HG03342 (cell line): ENCODE measurements at regions not wholly inside any gene's neighbourhood (a gene's known extent, or its start where the extent isn't known, plus 50 kb on each side); places are given as distances from the start of the nearest gene placed in this dataset.
"Not testable (repeated sequence)": the region's sequence is repeated elsewhere in the genome, so short reads cannot be mapped to it uniquely, and the experiment has no call there.

Source experiments
- ATAC-seq: cut with Tn5 transposase; IDR thresholded peaks from one replicate; pipeline ENCODE4 v1.9.1; 2021; ENCODE audit warnings: mild to moderate bottlenecking, moderate library complexity; ENCODE audit not compliant: unreplicated experiment

DNA sequence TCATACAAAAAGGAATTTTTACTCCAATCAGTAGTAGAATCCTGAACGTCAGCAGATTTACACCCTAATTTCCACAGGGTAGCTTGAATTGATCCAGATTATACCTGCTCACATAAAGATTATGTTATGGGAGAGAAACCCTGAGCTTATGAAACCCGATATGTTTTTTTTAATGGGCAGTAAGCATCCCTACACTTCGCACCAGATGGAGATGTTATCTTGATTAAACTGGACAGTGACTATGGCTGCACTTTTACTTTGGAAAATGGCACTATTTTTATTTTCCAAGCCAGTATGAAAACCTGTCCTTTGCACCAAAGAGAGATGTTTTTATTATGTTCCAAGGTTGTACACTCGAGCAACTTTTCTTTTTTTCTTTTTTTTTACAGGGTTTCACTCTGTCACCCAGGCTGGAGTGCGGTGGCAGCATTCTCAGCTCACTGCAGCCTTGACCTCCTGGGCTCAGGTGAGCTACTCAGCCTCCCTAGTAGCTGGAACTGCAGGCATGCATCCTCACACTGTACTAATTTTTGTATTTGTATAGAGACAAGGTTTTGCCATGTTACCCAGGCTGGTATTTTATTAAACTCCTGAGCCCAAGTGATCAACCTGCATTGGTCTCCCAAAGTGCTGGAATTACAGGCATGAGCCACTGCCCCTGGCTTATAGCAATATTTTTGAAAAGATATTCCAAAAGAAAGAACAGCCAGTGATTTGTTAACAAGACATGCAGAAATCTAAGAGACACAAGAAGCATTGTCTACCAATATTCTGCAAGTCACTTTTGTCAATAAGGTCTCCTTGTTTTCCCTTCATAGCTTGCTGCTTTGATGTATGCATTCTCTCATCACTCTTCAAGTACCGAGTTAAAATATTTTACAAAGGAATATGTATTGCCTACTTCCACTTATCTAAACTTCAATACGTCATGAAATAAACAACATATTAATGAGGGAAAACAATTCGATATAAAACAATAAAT lies 1412.6 kb downstream of the ZPLD1 start:
- ATAC-seq, result no peak

DNA sequence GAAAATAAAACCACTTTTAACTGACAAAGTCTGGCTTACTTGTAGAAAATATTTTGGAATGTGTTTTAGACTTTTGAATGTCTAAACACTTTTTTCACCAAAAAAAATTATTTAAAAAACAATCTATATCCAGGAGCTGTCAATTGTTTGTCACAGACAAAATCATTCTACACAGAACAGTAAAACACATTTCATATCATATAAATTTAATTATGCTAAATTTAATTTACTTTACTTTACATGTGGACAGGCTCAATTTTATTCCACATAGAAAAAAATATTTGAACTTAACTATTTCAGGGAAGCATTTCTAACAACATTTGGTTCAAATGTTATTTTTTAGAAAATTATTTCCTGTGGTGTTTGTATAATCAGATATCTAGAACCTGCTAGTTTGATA lies 1417.0 kb downstream of the ZPLD1 start:
- no peak for ATAC-seq

DNA sequence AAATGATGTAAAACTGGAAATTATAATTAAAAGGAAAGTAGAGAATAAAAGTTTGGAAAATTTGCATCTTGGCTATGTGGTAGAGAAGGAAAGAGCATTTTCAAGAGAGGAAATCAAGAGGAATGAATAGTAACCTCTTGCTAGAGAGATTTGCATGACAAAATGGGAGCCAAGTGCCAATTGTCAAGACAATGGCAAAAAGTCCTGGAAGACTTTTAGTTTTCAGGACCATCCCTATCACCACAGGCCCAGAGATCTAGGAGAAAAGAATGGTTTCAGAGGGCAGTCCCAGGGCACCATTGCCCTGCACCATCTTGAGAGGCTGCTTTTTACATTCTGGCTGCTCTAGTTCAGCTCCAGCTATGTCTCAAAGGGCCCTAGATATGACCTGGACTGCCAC lies 1427.6 kb downstream of the ZPLD1 start:
- no peak for ATAC-seq

DNA sequence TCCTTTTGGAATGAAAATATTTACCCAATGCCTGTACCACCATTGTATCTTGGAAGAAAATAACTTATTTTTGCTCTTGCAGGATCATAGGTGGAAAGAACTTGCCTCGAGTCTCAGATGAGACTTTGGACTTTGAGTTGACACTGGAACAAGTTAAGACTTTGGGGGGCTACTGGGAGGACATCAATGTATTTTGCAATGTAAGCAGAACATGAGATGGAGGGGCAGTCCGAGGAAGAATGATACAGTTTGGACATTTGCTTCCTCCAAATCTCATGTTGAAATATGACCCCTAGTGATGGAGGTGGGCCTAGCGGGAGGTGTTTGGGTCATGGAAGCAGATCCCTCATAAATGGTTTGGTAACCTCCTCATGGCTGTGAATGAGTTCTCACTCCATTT lies 1428.6 kb downstream of the ZPLD1 start:
- no peak for ATAC-seq

DNA sequence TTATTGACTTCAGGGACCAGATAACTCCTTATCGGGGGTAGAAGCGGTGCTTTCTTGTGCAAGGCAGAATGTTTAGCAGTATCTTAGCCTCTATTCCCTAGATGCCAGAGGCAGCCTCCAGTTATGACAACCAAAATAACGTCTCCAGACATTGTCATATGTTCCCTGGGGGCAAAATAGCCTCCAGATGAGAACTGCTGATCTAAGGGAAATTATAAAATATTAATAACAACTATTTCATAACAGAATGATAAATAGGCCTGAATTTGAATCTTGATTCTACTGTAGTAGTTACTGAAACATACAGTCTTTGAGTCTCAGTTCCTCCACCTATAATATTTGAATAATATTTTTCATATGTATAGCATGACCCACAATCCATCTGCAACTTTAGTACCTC lies 1431.3 kb downstream of the ZPLD1 start:
- ATAC-seq, result no peak

DNA sequence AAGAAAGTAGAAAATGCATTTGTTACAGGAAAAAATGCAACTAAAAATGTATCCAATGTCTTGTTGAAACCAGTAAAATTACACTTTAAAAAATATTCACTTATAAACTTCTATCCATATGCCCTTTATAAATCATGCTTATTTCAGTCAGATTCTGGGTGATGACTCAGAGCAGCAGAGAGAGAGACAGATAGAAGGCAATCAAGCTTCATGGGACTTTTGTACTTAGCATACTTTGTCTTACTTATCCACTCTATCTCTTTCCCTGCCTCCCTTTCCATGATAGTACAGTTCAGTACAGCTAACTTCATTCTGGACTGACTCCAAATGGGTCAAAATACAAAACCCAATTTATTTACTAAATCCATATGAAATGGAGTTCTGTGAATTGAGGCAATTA lies 1438.2 kb downstream of the ZPLD1 start:
- no peak for ATAC-seq

DNA sequence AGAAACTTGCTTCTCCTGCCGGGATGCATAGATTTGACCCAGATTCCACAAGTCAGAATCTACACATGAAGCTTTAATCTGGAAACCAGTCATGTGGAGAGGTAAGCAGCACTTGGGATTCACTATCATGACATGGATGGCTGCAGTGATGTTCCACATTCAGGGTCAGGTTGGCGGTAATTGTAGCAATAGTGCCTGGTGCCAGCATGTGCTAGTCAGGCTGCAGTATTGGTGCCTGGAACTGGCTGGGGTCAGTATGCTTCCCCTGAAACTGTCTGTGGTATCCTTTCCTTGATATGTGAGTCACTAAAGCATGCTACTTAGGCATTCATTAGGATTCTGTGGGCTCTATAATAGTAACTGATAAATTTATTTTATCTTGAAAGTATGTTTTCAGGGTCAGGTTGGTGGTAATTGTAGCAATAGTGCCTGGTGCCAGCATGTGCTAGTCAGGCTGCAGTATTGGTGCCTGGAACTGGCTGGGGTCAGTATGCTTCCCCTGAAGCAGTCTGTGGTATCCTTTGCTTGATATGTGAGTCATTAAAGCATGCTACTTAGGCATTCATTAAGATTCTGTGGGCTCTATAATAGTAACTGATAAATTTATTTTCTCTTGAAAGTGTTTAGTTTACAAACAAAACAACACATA lies 1439.2 kb downstream of the ZPLD1 start:
- no peak for ATAC-seq

DNA sequence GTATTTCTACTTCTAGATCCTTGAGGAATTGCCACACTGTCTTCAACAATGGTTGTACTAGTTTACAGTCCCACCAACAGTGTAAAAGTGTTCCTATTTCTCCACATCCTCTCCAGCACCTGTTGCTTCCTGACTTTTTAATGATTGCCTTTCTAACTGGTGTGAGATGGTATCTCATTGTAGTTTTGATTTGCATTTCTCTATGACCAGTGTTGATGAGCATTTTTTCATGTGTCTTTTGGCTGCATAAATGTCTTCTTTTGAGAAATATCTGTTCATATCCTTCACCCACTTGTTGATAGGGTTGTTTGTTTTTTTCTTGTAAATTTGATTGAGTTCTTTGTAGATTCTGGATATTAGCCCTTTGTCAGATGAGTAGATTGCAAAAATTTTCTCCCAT lies 1447.0 kb downstream of the ZPLD1 start:
- not testable (repeated sequence) for ATAC-seq

DNA sequence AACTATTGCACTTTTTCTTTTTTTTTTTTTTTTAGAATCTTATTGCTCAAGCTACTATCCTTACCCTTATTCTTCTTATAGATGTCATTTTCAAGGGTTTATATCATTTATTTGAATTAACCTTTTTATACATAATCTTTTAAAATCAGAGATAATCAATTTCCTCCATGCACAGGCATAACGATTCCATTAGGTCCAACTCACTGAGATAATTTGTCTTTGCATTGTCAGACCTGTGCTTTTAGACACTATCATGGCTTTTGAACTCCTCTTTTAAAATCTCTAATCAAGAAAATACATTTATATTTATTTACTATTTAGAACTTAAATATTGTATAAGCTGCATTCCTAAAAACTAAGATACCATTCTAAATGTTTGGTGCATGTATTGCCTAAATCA lies 1454.9 kb downstream of the ZPLD1 start:
- no peak for ATAC-seq

DNA sequence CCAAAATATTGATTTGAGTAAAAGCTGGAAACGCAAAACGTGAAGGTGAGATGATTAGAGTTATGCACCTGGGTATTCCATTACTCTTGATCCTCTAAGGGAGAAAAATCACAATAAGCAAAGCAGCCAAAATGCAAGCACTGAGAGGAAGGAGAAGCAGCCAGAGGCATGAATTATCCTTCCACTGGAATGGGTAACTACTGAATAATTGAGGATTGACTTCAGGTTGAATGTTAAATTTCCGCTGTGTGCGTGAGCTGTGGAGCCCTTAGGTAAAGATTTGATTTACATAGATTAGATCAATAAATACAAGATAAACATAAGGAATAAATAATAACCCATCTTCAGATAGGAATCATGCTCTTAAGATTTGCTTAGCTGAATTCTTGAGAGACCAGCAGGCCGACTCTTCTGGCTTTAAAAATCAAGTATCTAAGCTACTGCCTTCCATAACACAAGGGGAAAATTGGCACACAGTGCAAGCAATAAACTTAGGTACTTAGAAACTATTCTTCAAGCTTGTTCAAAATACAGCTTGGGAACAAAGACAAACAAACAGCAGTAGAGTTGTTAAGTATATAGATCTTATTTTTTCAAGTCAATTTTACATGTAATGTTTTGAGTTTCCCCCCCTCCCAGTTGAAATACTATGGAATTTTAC lies 1459.5 kb downstream of the ZPLD1 start:
- ATAC-seq, result no peak

DNA sequence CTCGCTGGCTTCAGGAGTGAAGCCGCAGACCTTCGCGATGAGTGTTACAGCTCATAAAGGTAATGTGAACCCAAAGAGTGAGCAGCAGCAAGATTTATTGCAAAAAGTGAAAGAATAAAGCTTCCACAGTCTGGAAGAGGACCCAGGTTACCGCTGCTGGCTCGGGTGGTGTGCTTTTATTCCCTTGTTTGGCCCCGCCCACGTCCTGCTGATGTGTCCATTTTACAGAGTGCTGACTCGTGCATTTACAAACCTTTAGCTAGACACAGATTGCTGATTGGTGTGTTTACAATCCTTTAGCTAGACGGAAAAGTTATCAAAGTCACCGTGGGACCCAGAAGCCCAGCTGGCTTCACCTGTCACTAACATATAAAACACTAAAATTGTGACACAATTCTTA lies 1464.5 kb downstream of the ZPLD1 start:
- ATAC-seq, result no peak

DNA sequence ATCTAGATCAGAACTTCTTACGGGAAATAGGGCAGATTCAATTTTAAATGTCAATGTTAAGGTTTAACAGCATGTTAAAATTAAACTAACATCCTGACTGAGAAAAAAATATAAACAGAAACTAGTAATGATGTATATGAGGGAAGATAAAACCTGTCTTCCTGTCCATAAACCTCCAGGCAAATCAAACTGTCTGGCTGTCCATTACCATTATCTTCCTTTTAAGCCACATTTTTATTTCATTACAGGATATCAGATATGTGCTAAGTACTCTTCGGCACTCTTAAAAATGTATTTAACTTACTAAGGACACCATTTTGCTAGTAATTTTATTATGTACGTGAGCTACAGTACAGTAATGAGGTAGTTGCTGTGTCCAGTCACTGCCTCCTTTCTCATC lies 1461.7 kb upstream of the ALCAM start:
- ATAC-seq, result no peak

DNA sequence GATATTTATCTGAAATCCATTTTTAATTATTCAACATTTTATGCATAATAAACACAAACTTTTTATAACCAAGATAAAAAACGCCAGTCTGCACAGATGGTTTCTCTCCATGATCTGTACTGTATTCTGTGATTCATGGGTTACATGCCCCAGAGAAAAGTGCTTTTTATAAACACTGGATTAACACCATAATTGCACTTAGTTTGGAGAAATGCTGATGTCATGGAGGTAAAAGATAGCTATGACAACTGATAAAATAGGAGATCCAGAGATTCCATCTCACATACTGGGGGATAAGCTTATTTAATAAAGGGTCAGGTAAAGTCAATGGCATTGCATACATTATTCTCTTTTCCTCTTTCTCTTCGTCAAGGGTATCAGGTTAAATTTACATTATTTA lies 1460.4 kb upstream of the ALCAM start:
- no peak for ATAC-seq

DNA sequence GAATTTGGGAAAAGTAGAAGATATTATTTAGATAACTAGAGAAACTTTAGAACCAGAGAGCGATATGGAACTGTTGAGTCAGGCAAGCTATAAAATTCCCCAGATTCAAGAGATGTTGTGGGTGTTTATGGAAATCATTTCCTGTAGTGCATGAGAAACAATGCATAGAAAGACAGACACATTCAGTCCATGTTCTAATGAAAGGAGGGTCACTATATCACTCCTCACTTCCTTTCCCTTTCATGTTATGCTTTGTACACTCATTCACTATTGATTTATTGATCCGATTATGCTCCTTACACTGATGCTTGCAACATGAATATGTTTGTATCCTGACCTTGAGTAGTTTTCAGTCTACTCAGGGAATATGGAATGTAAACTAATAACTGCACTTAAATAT lies 1459.9 kb upstream of the ALCAM start:
- ATAC-seq, result no peak

DNA sequence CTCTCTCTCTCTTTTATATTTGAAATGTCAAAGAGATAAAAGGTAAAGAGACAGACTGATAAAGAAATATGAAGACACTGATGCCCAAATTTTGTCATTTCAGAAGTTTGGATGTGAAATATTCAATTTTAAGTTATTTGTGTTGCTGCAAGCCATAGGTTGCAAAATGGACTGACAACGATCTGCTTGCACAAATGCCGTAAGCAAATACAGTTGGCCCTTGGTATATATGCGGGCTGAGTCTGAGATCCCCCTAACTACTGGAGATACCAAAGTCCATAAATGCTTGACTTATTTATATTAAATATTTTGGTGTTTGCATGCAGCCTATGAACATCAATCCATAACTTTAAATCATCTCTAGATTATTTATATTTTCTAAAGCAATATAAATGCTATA lies 1459.1 kb upstream of the ALCAM start:
- ATAC-seq, result no peak

DNA sequence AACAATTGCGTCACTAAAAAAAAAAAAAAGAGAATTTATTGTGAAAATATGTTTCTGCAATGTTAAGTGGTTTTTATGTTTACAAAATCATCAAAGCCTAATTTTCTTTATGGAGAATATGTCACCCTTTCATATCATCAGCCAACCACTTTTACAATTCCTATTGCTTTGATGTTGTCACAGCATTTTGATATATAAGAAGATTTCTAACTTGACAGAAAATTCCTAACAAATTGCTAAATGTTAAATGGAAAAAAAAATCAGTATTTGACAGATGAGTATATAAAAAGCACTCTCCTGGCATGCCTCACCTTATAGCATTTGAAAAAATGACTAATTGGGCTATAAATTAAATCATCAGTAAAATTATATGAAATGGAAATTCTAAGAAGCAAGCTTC lies 1457.3 kb upstream of the ALCAM start:
- ATAC-seq, result no peak

DNA sequence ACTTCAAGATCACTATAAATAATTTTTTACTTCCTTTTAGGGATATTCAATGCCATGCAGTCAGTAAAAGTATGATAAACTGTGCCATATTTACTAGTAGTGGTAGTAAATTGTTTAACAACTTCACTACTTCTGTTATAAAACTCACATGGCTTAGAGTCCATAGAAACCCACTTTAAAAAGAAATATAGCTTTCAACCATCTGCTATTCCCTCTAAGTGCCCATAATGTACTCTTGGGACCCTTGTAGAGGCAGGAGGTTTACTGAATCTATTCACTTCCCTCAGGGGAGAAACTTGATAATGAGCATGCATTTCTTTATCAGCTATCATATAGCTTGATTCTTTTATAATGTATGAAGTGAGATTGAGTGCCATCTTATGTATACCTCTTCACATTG lies 1448.4 kb upstream of the ALCAM start:
- no peak for ATAC-seq

DNA sequence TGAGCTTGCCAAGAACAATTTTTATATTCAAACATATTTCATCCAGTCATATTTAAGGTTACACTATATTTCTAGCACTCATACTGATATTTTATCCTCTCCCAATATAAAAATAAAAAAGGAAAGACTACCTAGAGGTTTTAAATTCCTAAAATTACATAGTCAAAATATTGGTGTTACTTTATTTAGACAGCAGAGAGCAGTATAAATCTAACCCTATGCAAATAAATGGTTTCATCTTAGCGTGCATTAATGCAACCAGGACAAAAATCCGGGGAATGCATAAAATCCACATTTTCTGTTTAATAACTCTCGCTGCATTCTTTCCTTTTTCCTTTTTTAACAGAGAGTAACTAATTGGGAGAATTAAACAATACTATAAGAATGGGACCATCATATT lies 1447.4 kb upstream of the ALCAM start:
- ATAC-seq, result no peak

DNA sequence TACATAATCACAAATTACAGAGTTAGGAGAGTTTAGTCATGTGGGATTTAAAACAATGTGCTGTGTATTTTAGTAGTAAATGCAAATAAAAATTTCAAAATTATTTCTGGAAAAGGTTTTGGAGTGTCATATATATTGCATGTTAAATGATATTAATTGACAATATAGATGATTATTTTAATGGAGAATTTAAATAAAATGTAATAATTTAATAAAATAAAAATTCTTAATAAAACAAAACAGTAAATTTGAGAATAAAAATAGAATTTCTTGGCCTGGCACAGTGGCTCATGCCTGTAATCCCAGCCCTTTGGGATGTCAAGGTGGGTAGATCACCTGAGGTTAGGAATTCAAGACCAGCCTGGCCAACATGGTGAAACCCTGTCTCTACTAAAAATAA lies 1442.8 kb upstream of the ALCAM start:
- ATAC-seq, result no peak

DNA sequence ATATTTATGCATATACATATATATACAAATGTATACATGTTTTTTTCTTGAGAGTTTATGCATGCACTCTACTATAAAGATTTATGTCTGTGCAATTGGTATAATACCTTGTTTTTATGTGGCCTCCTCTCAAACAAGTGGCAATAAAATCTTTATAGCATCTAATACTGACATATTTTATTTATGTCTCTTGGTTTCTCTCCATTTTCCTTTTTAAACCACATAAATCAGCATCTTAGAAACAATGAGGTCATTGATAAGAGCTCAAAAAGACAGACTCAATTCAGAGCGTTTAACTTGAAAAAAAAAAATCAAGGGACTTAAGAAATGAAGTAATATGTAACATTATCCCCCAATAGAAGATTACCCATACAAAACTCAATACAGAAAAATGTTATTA lies 1442.2 kb upstream of the ALCAM start:
- no peak for ATAC-seq

DNA sequence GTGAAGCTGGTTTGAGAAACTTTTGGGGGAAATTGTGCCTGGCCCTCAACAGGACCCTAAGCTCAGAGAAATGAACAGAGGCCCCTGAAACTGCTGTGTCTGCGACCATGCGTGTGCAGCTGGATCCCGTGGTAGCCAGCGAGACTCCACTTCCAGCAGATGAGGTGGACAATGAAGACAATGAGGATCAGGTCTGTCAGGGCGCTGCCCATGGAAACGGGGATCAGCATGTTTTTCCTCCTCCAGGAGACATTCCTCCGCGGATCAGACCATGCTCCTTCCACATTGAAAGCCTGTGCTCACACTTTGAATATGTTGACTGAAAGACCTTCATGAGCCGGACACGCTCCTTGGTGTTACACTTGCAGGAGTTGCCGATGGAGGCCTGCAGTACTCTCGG lies 1439.8 kb upstream of the ALCAM start:
- ATAC-seq, result no peak

DNA sequence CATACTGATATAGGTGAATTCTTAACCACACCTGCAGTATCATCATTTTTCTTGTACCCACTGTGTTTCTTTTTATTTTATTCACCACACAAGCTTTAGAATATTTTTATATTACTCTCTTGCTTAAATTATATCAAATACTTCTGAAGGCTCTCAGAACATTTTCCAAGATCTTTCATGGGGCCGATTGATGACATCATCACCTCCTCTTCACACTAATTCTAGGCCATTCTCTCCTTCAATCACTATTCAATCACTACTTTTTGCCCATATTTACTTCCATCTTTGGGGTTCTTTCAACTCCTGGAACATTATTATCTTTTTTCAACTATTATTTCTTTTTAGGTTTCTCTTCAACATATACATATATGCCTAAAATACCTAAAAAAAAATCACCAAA lies 1438.8 kb upstream of the ALCAM start:
- no peak for ATAC-seq
